C4-2B (cell line): ENCODE measurements at regions not wholly inside any gene's neighbourhood (a gene's known extent, or its start where the extent isn't known, plus 50 kb on each side); places are given as distances from the start of the nearest gene placed in this dataset.

Experiments
- CTCF ChIP-seq: fragments of 450-650 bp; conservative IDR thresholded peaks from 2 replicates; pipeline ENCODE4 v1.5.1; 2017; ENCODE audit warnings: mild to moderate bottlenecking
- ZFX ChIP-seq: fragments of 450-650 bp; IDR thresholded peaks from 2 replicates; pipeline ENCODE4 v1.6.1; 2017

- TF ChIP-seq CTCF = no peak
- no peak for TF ChIP-seq ZFX
Observed at GRCh38 chr10:120039826-120040225, 147.3 kb downstream of the SEC23IP start.
